GM12873 (cell line): ENCODE measurements at regions not wholly inside any gene's neighbourhood (a gene's known extent, or its start where the extent isn't known, plus 50 kb on each side); places are given as distances from the start of the nearest gene placed in this dataset.

Experiments
- CTCF ChIP-seq: IDR thresholded peaks from 2 replicates; pipeline ENCODE4 v1.5.1; 2012; ENCODE audit warnings: low read depth, mild to moderate bottlenecking, moderate library complexity, low read length, control low read depth; ENCODE audit not compliant: insufficient read depth; ENCODE audit errors: missing control alignments

DNA sequence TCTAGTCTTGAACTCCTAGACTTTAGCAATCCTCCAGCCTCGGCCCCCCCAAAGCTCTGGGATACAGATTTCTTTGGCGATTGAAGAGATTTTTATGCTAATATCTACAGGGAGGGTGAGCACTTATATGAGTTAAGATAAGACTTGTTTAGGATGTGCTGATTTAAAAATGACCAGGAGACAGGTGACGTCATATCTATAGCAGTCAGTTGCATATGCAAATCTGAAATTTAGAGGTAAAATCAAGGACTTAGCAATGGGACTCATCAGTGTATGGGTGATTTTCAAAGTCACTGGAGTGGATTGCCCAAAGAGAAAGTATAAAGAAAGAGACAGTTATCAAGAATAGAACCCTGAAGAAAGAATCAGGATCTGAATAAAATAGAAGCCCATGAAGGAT, 394.5 kb downstream of the ADGRL2 start:
- TF ChIP-seq CTCF = no peak

- no peak for TF ChIP-seq CTCF
Measured at GRCh38 chr1:82185084-82185483, 384.4 kb downstream of the ADGRL2 start.

DNA sequence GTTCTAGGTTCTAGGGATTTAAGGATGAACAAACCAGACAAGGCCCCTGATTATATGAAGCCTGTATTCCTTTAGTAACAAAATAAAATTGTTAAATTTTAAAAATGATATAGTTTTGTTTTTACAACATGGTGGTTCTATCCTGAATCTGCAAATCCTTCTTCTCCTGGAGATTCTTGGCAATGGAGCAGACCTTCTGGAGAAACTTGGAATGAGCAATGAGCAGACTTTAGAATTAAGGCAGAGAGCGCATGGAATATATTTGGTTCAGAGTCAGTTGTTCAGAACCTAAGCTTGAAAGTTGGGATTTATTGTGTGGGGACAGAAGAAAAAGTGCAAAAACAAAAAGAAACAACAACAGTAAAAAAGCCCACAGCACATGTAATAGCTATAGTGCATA, 381.1 kb downstream of the ADGRL2 start:
- TF ChIP-seq CTCF = no peak

- TF ChIP-seq CTCF = no peak
Measured at GRCh38 chr1:82179131-82179530, 378.4 kb downstream of the ADGRL2 start.

DNA sequence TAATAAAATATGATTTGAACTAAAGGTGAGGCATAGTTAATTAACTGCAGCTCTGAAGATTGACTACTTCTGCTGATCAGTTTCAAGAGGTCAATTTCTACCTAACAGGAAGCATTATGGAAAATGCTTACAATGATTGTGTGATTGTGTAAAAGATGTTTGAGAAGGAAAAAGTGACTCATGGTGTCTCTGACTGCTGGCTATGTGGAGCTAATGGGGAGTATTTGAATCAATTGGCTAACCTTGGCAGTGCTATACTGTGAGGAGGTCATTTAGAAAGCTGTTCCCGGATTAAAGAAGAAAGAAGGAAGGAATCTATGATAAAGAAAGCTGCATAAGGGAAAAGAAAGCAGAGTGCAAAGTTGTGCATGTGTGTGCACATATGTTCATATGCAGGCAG, 376.5 kb downstream of the ADGRL2 start:
- TF ChIP-seq CTCF = no peak

DNA sequence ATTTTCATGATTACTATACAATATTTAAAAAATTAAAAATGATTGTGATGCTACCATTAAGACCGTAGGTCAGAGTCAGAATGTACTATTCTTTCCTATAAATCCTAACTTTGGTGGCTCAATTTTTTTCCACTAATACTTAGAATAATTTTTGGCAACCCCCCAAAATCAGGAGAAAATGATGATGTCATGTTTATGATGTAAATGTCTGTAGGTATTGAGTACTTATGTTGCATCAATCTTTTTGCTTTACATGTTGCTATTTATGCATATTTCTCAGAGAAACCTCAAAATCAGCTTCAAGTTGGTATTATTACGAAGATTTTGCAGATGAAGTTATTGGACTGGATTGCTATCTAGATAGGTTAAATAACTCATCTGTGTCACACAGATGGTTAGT, 371.2 kb downstream of the ADGRL2 start:
- no peak for TF ChIP-seq CTCF

DNA sequence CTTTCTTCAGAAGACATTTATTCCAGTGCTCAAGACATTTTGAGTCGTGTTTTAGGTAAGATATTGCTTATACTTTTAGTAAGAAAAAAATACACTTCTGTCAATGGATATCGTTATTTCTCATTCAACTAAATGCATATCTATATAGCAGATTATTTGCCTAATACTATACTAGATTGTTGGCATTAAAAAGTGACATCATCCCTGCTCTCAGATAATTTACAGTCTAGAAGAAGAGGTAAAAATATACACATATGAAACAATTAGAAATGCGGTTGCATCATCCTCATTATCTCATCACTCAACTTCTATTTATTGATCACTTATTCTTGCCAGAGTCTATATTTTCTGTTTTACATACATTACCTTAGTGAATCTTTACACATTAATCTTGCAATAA, 367.7 kb downstream of the ADGRL2 start:
- TF ChIP-seq CTCF = no peak

GRCh38 chr1:82165304-82165703, 364.6 kb downstream of the ADGRL2 start:
- TF ChIP-seq CTCF = no peak
